ENCODE measurements at regions not wholly inside any gene's neighbourhood (a gene's known extent, or its start where the extent isn't known, plus 50 kb on each side); places are given as distances from the start of the nearest gene placed in this dataset.
"Not testable (repeated sequence)": the region's sequence is repeated elsewhere in the genome, so short reads cannot be mapped to it uniquely, and the experiment has no call there.

DNA sequence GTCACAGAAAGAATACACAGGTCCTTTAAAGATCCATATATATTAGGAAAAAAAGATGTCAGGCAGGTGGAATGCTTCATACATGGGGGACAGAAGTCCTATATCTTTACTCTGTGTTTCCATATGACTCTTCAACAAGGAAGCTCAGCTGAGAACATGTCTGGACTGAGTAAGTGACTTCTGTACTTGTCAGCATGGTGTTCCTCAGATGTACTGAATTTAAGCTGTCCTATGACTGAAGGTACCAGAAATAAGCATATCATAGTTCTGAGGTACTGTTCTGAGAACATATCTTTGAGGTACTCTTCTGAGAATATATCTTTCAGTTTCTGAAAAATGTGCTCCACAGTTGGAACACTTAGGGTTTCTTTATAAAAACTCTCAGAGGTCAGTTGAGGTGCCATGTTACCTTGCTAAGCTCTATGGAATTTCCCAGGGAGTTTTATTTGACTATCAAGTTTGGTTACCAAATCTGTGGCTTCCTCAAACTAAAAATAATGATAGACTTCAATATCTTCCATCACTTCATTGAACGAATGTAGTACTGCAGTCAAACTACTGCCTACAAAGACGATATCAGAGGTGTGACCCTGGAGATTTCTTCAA, 597.2 kb upstream of the GNPDA2 start:
- no peaks in the 10 kb centered on the region for H3K27me3 ChIP-seq (ENCODE audit: low read depth)
- in situ Hi-C loops (cut with MboI; ENCODE audit: low sequenced_read_pairs): no loop called here

DNA sequence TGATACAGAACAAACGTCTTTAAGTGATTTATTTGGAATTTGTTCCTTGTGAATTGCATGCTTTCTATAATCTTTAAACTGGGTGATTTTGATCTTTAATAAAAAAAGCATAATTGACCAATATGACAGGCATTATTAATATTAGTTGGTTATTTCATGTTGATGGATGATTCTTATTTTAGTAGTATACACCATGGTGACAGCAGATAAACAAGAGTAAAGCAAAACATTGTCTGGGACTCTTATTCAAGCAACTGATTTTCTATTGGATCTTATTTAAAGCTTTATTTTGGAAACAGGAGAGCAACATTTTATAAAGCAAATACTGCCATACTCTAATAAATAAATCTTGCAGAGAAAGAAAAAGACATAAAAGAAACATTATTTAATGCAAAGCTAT, 591.4 kb upstream of the GNPDA2 start:
- no peak for DNase-seq (ENCODE audit: low spot score in 2 of 2)

More for the DNA sequence above, 597.2 kb upstream of the GNPDA2 start:
- no peak overlapping the region for H3K4me3 ChIP-seq
- no peaks in the 10 kb centered on the region for H3K9me3 ChIP-seq
- no peak for DNase-seq (ENCODE audit: low spot score in 2 of 2)
- H3K36me3 ChIP-seq (replicated peaks): no peaks in the 10 kb centered on the region
- H3K4me1 ChIP-seq: no peaks in the 10 kb centered on the region

DNA sequence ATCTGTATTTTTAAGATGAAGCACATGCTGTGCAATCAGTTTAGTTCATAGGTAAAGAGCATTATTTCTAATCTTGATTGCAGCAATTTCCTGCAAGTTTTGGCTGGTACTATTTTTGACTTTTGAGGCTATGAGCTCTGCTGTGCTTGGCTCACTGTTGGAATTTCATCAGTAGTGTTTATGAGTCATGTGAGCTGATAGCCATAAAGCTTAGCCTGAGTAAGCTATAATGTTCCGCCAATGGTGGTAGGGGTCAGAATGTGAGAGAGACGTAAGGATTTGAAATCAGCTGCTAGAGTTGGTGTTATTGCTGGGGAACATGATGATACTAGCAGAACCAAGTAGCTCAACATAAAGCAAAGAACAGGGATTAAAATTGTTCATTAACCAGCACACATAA, 590.9 kb upstream of the GNPDA2 start:
- in situ Hi-C loops (cut with MboI; ENCODE audit: low sequenced_read_pairs): no loop called here
- Histone ChIP-seq H3K27me3 (ENCODE audit: low read depth) (no peaks in the 10 kb centered on the region), H3K4me3 (no peak overlapping the region), H3K4me1 (no peaks in the 10 kb centered on the region), H3K9me3 (no peaks in the 10 kb centered on the region), H3K36me3 (replicated peaks) (no peaks in the 10 kb centered on the region)
- no peak for DNase-seq (ENCODE audit: low spot score in 2 of 2)

More for the DNA sequence above, 591.4 kb upstream of the GNPDA2 start:
- Histone ChIP-seq H3K27me3 (ENCODE audit: low read depth) (no peaks in the 10 kb centered on the region), H3K4me3 (no peak overlapping the region), H3K36me3 (replicated peaks) (no peaks in the 10 kb centered on the region), H3K9me3 (no peaks in the 10 kb centered on the region), H3K4me1 (no peaks in the 10 kb centered on the region)
- in situ Hi-C loops (cut with MboI; ENCODE audit: low sequenced_read_pairs): no loop called here

DNA sequence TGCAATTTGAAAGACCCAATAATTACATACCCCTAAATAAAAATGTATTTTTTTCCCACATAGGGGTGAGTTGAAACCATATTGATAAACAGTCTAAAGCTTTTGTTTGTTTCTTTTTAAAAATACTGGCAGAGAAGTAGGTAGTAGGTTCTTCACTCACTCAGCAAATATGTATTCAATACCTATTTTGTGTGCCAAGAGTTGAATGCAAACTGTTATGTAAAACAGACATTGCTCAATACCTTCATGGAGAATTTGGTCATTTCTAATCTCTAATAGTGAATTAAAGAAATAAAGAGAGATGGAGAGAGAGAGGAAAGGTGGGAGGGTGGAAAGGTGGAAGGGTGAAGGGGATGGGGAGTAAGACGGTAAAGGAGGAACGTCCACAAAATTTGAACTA, 589.9 kb upstream of the GNPDA2 start:
- Histone ChIP-seq H3K36me3 (replicated peaks) (no peaks in the 10 kb centered on the region), H3K4me1 (no peaks in the 10 kb centered on the region), H3K27me3 (ENCODE audit: low read depth) (no peaks in the 10 kb centered on the region), H3K9me3 (no peaks in the 10 kb centered on the region), H3K4me3 (no peak overlapping the region)
- in situ Hi-C loops (cut with MboI; ENCODE audit: low sequenced_read_pairs): no loop called here
- DNase-seq (ENCODE audit: low spot score in 2 of 2): no peak

DNA sequence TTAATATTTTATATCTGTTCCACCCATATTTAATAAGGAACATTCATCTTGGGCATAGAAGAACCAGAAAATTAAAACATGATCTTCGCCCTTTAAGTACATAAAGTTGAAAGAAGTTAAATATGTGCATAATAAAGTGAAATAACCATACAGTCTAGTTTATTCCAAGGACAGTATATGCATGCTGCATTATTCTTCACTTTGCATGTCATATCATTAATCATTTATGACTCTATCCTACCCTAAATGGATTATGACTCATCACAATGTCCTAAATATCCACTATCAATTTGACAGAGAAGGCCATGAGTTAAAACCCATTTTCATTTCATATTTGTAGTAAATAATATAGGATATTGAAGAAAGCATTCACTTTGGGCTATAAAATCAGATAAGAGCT, 576.5 kb upstream of the GNPDA2 start:
- Histone ChIP-seq H3K27me3 (ENCODE audit: low read depth) (no peaks in the 10 kb centered on the region), H3K36me3 (replicated peaks) (no peaks in the 10 kb centered on the region), H3K9me3 (no peaks in the 10 kb centered on the region), H3K4me3 (no peak overlapping the region), H3K4me1 (no peaks in the 10 kb centered on the region)
- DNase-seq (ENCODE audit: low spot score in 2 of 2): no peak
- in situ Hi-C loops (cut with MboI; ENCODE audit: low sequenced_read_pairs): no loop called here

DNA sequence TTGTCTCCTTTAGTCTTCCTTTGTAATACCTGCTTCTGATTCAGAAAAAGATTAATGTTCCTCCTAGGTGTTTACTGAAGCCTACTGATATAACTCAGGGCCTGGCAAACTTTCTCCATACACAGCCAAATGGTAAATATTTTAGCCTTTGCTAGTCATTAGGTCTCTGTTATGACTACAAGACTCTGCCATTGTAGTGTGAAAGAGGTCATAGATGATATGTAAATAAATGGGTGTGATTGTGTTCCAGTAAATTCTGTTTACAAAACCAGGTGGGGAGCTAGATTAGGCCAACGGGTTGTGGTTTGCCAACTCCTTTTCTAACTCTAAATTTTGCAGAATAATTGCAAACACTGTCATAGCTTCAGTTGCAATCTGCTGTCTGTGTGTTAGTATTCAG, 568.1 kb upstream of the GNPDA2 start:
- Histone ChIP-seq H3K36me3 (replicated peaks) (no peaks in the 10 kb centered on the region), H3K27me3 (ENCODE audit: low read depth) (no peaks in the 10 kb centered on the region), H3K9me3 (no peaks in the 10 kb centered on the region), H3K4me1 (no peaks in the 10 kb centered on the region), H3K4me3 (no peak overlapping the region)
- no peak for DNase-seq (ENCODE audit: low spot score in 2 of 2)
- in situ Hi-C loops (cut with MboI; ENCODE audit: low sequenced_read_pairs): no loop called here

DNA sequence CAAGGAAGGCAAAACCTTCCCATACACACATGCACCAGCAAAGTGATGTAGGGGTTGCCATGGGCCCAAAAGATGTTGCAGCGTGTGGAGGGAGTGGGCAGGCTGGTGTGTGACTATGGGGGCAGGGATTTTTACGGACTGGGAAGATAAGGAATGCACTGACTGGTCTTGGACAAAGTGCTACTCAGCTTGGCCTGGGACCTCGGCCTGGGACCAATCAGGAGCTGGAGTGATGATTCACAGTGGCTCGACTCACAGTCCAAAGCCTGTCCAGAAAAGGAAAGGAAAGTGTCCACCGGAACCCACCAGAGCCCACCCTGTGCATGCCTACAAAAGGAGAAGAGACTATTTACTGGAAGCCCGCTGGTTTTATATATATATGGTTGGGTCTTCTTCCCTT, 567.0 kb upstream of the GNPDA2 start:
- Histone ChIP-seq H3K4me3 (no peak overlapping the region), H3K9me3 (no peaks in the 10 kb centered on the region), H3K27me3 (ENCODE audit: low read depth) (no peaks in the 10 kb centered on the region), H3K4me1 (no peaks in the 10 kb centered on the region), H3K36me3 (replicated peaks) (no peaks in the 10 kb centered on the region)
- in situ Hi-C loops (cut with MboI; ENCODE audit: low sequenced_read_pairs): no loop called here
- DNase-seq (ENCODE audit: low spot score in 2 of 2): no peak

DNA sequence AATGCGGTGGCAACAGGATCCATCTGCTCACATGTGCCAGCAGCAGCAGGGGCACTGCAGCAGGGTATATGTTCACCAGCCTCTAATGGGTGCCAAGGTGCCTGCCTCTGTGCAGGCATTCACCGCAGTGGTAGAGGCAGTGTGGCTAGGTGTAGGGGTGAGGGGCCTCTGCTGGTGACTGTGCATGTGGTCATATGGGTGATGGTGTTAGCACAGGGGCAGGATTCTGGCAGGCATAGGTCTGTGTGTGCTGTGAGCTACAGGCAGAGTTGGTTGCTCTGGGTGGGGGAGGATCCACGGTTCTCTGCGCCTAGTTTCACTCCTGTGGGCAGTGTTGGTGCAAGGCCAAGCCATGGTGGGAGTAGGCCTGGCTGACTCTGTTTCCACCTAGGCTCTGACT, 566.5 kb upstream of the GNPDA2 start:
- in situ Hi-C loops (cut with MboI; ENCODE audit: low sequenced_read_pairs): no loop called here
- no peak for DNase-seq (ENCODE audit: low spot score in 2 of 2)
- H3K4me1 ChIP-seq: no peaks in the 10 kb centered on the region
- H3K4me3 ChIP-seq: no peak overlapping the region
- H3K9me3 ChIP-seq: no peaks in the 10 kb centered on the region
- no peaks in the 10 kb centered on the region for H3K27me3 ChIP-seq (ENCODE audit: low read depth)
- H3K36me3 ChIP-seq (replicated peaks): no peaks in the 10 kb centered on the region

DNA sequence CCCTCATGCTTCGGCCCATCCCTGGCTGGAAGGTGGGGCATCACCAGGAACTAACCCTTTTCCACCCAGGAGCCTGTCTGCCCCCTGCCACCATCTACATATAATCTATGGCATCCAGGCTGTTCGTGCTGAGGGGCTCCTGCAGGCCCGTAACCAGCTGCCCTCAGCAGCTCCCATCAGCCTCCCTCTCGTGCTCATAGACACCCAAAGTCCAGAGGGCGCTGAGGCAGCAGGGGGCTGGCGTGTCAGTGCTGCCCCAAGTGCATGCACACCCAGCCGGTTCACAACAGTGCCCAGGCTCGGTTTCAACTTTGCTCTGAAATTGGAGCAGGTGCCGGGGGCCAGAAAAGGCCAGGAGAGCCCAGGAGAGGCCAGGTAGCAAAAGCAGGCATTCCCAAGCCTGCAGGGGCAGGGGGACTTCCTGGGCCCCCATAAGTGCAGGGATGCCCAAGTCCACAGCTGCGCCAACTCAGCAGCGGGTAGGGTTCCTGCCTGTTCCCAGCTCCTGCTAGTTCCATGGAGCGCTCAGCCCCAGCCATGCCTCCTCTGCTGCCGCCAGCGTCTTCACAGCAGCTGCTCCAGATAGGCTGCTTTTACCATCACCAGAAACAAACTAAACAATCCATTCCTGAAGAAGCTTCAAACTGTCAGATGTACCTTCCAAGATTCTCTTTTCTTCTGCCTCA, 558.2 kb upstream of the GNPDA2 start:
- H3K36me3 ChIP-seq (replicated peaks): no peaks in the 10 kb centered on the region
- DNase-seq (ENCODE audit: low spot score in 2 of 2): no peak
- no peak overlapping the region for H3K4me3 ChIP-seq
- H3K27me3 ChIP-seq (ENCODE audit: low read depth): no peaks in the 10 kb centered on the region
- in situ Hi-C loops (cut with MboI; ENCODE audit: low sequenced_read_pairs): no loop called here
- no peaks in the 10 kb centered on the region for H3K9me3 ChIP-seq
- no peaks in the 10 kb centered on the region for H3K4me1 ChIP-seq

DNA sequence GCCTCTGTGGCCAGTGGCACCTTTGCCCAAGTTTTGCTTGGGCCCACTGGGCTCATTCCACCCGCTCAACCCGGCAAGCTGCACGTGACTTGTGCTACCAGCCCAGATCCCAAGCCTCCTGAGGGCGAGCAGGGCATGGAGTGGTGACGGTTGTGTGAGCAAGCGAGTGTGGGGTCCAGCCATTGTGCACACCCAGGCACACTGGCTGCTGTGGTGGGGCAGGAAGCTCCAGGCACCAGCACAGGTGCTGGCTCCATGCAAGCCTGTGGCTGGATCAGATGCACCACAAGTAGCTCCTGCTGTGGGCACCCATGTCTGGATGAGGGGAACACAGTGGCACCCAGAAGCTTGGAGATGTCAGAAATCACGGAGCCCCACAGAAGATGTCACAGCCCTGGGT, 557.0 kb upstream of the GNPDA2 start:
- no peaks in the 10 kb centered on the region for H3K4me1 ChIP-seq
- H3K9me3 ChIP-seq: no peaks in the 10 kb centered on the region
- no peaks in the 10 kb centered on the region for H3K36me3 ChIP-seq (replicated peaks)
- H3K4me3 ChIP-seq: no peak overlapping the region
- in situ Hi-C loops (cut with MboI; ENCODE audit: low sequenced_read_pairs): no loop called here
- no peak for DNase-seq (ENCODE audit: low spot score in 2 of 2)
- H3K27me3 ChIP-seq (ENCODE audit: low read depth): no peaks in the 10 kb centered on the region

DNA sequence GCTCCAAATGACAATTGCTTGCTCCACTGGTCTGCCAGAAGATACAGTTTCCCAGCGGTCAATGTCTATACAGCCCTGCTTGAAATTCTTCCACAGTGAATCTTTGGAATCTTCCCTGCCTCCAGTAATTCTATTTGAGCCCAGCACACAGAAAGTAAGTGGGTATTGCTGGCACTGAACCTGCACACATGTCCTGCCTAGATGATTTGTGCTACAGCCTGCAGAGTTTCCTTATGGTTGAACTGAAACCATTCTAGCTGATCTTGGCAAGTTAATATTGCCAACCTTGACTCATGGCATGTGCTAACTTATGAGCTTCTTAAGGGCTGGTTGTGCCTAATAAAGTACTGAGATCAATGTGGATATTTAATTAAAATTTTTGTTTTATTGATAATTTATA, 553.8 kb upstream of the GNPDA2 start:
- in situ Hi-C loops (cut with MboI; ENCODE audit: low sequenced_read_pairs): no loop called here
- Histone ChIP-seq H3K4me3 (no peak overlapping the region), H3K9me3 (no peaks in the 10 kb centered on the region), H3K27me3 (ENCODE audit: low read depth) (no peaks in the 10 kb centered on the region), H3K4me1 (no peaks in the 10 kb centered on the region), H3K36me3 (replicated peaks) (no peaks in the 10 kb centered on the region)
- DNase-seq (ENCODE audit: low spot score in 2 of 2): no peak

DNA sequence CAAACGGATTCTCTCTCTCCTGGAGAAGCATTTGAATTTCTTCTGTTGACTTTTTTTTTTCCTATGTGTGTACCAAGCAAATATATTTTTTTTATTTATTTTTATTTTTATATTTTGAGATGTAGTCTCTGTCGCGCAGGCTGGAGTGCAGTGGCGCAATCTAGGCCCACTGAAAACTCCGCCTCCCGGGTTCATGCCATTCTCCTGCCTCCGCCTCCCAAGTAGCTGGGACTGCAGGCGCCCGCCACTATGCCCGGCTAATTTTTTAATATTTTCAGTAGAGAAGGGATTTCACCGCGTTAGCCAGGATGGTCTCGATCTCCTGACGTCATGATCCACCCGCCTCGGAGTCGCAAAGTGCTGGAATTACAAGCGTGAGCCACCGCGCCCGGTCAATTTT, 549.5 kb upstream of the GNPDA2 start:
- in situ Hi-C loops (cut with MboI; ENCODE audit: low sequenced_read_pairs): no loop called here
- H3K36me3 ChIP-seq (replicated peaks): no peaks in the 10 kb centered on the region
- no peak for DNase-seq (ENCODE audit: low spot score in 2 of 2)
- H3K4me1 ChIP-seq: no peaks in the 10 kb centered on the region
- H3K27me3 ChIP-seq (ENCODE audit: low read depth): no peaks in the 10 kb centered on the region
- no peaks in the 10 kb centered on the region for H3K9me3 ChIP-seq
- no peak overlapping the region for H3K4me3 ChIP-seq

DNA sequence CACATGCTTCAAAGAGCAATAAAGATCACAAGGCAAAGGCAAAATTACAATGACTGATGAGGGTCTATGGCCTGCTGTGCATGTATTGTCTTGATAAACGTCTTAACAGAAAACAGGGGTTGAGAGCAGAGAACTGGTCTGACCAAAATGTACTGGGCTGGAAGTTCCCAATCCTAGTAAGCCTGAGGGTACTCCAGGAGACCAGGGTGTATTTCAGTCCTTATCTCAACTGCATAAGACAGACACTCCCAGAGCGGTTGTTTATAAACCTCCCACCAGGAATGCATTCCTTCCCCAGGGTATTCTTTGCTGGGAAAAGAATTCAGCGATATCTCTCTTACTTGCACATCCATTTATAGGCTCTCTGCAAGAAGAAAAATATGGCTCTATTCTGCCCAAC, 521.8 kb upstream of the GNPDA2 start:
- H3K36me3 ChIP-seq (replicated peaks); H3K4me1 ChIP-seq; DNase-seq (ENCODE audit: low spot score in 2 of 2); in situ Hi-C loops (cut with MboI; ENCODE audit: low sequenced_read_pairs); H3K27me3 ChIP-seq (ENCODE audit: low read depth); H3K4me3 ChIP-seq; H3K9me3 ChIP-seq: not testable (repeated sequence)

DNA sequence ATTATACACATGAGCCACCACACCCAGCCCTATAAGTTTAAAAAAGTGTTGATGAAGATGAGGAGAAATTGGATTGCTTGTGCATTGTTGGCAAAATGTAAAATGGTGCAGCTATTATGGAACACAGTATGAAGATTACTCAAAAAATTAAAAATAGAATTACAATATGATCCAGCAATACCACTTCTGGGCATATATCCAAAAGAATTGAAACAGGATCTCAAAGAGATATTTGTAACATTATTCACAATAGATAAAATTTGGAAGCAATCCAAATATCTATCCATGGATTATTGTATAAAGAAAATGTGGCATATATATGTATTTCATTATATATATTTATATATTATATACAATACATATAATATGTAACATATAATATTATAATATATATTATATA, 515.6 kb upstream of the GNPDA2 start:
- no peaks in the 10 kb centered on the region for H3K4me1 ChIP-seq
- DNase-seq (ENCODE audit: low spot score in 2 of 2): no peak
- in situ Hi-C loops (cut with MboI; ENCODE audit: low sequenced_read_pairs): no loop called here
- no peaks in the 10 kb centered on the region for H3K27me3 ChIP-seq (ENCODE audit: low read depth)
- no peak overlapping the region for H3K4me3 ChIP-seq
- no peaks in the 10 kb centered on the region for H3K9me3 ChIP-seq
- H3K36me3 ChIP-seq (replicated peaks): no peaks in the 10 kb centered on the region

DNA sequence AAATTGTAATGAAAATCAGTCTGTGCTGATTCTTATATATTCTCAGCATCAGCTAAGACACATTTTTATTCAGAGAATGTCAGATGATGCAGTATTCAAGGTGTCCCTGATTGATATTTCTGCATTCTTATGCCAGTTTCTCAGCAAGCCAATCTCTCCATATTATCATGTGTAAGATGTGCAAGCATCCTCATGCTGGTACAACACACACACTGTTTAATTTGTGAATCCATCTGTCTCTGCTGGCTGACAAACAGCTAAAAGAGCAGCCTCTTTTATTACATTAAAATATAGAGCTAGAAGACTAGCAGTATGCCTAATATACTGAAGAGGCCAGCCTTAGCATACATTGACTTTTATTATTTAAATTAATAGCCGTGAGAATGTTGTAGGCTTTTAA, 502.9 kb upstream of the GNPDA2 start:
- Histone ChIP-seq H3K9me3 (no peaks in the 10 kb centered on the region), H3K27me3 (ENCODE audit: low read depth) (no peaks in the 10 kb centered on the region), H3K4me3 (no peak overlapping the region), H3K4me1 (no peaks in the 10 kb centered on the region), H3K36me3 (replicated peaks) (no peaks in the 10 kb centered on the region)
- in situ Hi-C loops (cut with MboI; ENCODE audit: low sequenced_read_pairs): no loop called here
- DNase-seq (ENCODE audit: low spot score in 2 of 2): no peak

Data from HAP-1 (cell line).